NCI-H69 (cell line): ENCODE measurements at regions not wholly inside any gene's neighbourhood (a gene's known extent, or its start where the extent isn't known, plus 50 kb on each side); places are given as distances from the start of the nearest gene placed in this dataset.
A peak's percentile ranks its signal among the peaks of the same experiment; 100 is the strongest.
"Not testable (repeated sequence)": the region's sequence is repeated elsewhere in the genome, so short reads cannot be mapped to it uniquely, and the experiment has no call there.

Experiments
- DNase-seq: peaks from one replicate; lab custom pipeline; 2025; lab: John Stamatoyannopoulos, UW

DNA sequence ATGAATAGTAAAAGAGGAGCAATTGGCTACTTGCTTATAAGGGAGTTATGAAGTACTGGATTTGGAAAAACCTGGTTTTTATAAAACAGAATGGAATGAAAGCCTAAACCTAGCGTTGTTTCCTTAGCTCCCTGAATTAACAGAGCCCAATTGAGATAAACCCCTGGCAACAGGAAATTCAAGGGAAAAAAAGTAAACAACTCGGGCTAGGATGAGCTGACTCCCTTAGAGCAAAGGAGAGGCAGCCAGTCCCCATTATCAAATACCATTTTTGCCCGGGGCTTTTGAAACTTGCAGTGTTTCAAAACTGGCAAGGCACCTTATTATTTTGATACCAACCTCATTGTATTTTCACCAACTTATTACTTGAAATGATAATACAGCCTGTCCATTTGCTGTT, 587.5 kb downstream of the CD109 start:
- DNase-seq = no peak

DNA sequence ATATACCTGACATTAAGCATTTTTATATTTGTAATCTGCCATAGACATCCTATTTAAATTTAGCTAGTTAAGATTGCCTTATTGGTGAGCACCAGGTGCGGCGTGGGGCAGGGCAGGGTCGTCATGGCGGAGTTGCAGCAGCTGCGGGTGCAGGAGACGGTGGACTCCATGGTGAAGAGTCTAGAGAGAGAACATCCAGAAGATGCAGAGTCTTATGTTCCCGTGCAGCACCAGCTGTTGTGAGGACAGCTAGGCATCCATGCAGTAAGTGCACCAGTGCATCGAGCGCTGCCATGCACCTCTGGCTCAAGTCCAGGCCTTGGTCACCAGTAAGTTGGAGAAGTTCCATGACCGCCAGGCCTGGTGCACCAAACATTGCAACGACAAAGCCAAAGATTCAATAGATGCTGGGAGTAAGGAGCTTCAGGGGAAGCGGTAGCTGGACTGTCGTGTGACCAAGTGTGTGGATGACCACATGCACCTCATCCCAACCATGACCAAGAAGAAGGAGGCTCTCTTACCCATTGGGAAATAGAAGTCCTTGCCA, 586.2 kb downstream of the CD109 start:
- no peak for DNase-seq

DNA sequence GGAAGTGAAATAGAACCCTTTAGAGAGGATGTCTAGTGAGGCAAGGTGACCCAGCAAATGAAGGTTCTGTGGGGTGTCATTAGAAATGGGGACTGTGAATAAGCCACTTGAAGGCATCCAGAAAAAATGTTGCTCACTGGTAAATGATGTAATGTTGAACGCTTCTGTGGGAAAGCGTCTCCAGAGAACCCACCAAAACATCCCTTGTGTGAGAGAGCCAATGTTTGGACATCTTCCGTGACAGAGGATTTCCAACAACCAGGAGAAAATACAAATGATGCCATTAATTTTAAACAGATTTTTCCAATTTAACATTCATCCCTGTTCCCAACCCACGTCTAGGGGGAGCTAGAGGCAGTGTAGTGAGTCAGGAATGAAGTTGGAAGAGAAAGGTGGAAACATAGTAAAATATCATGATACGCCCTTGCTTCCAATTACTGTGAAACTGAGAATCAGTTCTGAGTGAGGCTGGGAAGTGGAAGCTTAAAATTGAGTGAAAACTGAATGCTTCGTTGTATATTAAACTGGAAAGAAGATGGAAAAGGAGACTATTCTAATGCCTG, 584.2 kb downstream of the CD109 start:
- no peak for DNase-seq

DNA sequence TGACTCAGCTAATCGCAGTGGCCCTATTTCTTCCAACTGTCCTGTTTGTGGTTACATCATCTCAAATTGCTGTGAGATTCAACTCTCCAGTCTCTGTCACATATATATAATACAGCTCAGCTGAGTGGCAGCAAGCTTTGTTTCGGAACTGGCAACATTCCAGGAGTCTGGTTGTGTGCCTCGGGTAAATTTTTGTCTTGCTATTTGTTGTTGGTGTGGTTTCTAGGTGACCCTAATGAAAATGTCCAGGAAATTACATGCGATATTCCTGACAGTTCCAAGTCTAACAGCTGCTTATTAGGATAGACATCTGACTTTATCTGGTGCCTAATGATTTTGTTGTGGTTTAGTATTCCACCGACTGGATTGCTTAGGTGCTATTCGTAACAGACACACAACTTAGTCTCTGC, 581.8 kb downstream of the CD109 start:
- DNase-seq = peak; percentile 3

- DNase-seq = no peak
Observed at GRCh38 chr6:74273541-74273940, 577.5 kb downstream of the CD109 start.

GRCh38 chr6:74269600-74269858, 573.5 kb downstream of the CD109 start:
- no peak for DNase-seq

GRCh38 chr6:74268815-74269599, 573.0 kb downstream of the CD109 start:
- no peak for DNase-seq

DNA sequence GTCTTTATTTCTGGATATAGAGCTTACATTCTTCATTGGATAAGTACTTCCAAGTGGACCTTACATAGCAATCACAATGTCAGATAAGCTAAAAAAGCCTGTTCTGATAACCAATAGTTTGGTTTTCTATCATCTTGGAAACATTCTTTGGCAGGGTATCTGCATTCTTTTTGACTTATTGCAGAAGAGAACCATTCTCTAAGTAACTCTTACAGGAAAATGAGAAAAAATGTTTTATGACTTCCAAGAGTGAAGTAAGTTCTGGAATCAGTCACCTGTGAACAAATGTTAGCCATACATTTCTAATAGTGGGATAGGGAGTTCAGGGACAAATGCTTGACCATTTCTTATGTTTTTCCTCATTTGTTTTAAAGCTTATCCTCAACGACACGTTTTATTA, 564.0 kb downstream of the CD109 start:
- DNase-seq = no peak

GRCh38 chr6:74256781-74257180, 560.8 kb downstream of the CD109 start:
- no peak for DNase-seq

DNA sequence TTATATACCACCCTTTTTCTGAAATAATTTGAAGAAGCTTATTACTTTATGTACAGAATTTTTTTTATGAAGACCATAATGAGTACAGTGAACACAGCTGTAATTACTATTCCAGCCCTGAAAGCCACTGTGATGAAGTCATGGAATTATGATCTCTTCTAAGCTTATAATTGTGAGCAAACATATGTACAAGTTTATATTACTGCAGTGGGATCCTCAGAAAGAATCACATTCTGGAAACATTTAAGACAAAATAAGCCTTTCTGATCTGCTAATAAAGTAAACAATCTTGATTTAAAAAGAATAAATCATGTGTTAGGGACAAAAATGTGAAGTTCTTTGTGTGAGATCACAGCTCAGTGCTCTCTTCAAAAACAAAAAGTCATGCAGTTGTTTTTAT, 560.4 kb downstream of the CD109 start:
- no peak for DNase-seq

- not testable (repeated sequence) for DNase-seq
Observed at GRCh38 chr6:74255007-74255406, 559.0 kb downstream of the CD109 start.

DNA sequence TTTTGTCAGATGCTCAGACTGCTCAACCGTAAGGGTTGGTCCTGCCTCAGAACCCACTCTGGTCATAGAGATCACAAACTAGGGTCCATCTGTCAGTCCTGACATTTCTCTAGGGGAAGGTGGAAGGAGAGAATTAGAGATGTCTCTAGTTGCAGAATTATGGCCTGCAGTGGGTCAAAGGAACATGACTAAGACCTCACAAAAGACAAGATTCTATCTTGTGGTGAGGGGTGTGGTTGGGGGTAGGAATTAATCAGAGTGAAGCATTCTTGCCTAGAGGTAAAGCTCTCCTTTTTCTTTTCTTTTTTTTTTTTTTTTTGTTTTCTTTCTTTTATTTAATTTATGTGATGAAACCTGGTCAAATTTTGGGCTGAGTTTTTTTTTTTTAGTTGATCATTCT, 558.1 kb downstream of the CD109 start:
- not testable (repeated sequence) for DNase-seq

DNA sequence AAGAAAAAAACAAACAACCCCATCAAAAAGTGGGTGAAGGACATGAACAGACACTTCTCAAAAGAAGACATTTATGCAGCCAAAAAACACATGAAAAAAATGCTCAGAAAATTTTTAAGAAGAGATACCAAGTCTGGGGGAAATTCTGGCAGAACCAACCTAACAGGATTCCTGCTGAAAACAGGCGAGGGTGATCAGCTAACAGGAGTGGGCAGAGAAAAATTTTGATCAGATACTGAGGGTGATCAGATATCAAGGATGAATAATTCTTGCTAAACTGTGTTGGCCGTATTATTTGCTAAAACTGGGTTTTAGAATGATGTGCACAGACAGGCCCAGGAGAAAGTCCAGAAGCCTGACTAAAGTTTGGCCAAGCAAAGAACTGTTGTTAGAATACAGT, 557.3 kb downstream of the CD109 start:
- no peak for DNase-seq

DNA sequence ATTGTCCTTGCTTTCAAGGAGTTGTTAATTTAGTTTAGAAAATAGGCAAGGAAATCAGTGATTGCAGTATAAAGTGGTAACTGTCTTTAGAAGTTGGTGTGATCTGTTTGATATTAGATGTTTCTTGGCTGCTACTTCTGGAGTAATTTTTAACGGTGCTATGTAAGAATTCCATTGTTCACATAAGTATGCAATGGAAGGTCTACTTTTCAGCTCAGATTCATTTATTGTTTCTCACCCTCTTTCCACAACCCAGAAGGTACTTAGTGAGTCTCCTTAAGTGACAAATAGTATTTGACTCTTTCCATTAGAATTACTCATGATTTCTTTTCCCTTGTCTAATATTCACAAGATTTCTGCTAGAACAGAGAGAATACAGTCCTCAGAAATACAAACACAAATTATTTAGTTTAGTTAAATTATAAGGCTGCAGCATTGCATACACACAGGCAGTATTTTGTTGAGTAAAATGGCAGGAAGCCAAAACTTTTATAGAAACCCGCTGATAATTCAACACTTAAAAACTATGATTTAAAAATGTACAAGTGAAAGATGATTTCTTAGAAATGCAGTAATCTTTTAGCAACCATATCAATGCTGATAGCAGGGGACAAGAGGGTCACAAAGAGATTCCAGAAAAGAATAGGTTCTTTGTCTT, 554.3 kb downstream of the CD109 start:
- DNase-seq = no peak

DNA sequence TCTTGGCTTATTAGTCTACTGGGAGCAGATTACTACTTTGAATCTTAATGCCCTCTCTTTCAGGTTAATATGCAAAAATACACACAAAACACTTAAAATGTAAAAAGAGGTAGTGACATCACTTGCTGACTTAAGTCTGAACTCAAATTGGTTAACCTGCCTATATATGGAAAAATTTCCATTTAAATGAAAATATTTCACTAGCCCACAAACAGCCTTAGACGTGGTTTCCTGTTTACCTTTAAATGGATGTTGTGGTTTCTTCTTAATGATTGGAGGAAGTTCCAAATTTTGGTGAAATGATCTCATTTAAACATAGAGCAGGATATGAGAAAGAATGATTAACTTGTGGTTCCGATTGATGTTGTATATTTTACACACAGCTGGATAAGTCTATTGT, 553.7 kb downstream of the CD109 start:
- no peak for DNase-seq

DNA sequence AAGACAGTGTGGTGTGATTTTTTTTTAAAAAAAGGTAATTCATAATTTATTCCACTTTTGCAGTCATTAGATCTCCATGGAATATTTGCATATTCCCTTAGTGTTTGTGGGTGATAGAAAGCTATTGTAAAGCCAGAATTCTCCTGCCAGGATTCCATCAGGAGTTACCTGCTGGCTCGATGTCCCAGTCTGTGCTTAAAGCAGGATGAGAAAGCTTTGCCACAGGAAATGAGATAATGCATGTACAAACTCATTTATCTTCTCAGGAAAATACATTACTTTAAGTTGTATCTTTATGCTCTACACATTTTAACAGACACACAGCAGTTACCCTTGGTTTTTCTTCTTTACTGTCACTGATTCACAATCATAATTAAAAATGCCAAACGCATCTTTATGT, 553.0 kb downstream of the CD109 start:
- DNase-seq = no peak

GRCh38 chr6:74222768-74223333, 526.8 kb downstream of the CD109 start:
- no peak for DNase-seq

- DNase-seq = no peak
Observed at GRCh38 chr6:74213995-74214394, 518.0 kb downstream of the CD109 start.

DNA sequence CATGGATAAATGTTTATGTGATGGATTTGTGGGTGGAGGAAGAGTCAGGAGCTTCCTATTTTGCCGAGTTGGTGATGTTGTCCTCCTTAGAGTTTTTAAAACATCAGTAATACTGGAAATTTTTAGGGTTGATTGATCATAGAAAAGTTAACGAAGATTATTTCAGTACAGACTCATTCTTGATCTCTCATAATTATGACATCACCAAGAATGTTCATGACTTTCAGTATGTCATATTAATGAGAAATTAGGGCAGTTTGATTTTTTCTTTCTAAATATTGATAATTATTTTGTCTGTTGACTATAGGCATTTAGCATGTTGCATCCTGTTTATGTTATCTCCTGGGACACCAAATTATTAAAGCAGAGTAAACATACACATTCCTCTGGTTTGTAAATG, 512.2 kb downstream of the CD109 start:
- no peak for DNase-seq

DNA sequence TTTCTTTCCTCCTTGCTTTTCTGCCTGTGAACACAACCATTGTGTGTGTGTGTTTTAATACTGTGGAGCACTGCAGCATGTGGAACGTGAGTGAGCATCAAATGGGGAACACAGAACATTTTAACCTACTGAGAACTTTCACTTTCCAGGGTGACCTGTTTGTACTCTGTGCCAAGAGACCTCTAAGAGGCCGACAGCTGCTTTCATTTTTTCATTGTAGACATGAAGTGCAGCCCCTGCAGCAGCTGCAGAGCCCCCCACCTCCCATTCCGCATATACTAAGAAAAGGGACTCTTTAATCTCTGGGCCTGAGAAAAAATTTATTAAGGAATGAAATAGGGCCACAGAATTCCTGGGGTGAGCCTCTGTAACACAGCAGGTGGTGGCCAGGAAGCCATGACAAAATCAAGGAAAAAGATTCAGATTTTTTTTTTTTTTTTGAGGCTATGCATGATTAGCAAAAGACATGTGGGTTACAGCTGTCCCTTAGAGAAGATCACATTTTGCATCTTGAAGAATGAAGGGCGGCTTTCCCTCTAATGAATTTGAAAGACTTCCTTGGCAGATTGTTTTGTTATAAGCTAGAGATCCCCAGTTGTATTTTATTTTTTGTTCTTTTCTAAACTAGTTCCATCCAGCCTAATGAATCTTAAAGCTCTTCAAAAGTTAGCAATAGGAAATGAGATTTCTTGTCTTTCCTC, 503.4 kb downstream of the CD109 start:
- DNase-seq = no peak

- DNase-seq = no peak
Observed at GRCh38 chr6:74197310-74197709, 501.3 kb downstream of the CD109 start.

DNA sequence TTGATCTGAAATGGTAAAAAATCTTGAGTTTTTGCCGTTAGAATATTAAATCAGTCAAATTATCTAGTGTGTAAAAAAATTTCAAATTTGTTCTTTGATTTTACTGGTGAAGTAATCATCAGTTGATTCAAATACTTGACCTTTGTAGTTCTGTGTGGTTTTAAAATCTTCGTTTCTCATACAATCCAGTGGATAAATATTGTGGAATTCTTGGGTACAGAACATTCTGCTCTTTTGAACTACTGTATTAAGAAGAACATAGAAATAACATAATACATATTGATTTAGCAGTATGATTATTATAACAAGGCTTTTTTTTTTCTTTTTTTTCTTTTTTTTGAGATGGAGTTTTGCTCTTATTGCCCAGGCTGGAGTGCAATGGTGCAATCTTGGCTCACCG, 491.8 kb downstream of the CD109 start:
- DNase-seq = no peak

DNA sequence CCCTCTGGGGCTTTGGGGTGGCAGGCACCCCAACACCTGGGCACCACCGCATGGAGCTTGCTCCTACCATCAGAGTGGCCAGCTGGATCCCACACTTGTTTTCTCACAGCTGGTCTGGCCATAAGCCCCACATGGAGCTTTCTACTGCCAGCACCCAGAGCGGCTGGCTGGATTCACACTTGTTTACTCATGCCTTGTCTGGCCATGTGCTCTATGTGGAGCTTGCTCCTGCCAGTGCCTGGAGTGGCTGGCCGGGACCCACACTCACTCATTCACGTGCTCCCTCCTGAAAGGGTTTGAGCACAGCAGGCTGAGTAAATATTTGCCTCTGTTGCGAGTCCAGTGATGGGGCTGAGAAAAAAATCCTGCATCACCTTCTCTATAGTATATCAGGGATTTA, 487.0 kb downstream of the CD109 start:
- DNase-seq = no peak
